ENCODE measurements at regions not wholly inside any gene's neighbourhood (a gene's known extent, or its start where the extent isn't known, plus 50 kb on each side); places are given as distances from the start of the nearest gene placed in this dataset.

- TF ChIP-seq, protein P1, sequence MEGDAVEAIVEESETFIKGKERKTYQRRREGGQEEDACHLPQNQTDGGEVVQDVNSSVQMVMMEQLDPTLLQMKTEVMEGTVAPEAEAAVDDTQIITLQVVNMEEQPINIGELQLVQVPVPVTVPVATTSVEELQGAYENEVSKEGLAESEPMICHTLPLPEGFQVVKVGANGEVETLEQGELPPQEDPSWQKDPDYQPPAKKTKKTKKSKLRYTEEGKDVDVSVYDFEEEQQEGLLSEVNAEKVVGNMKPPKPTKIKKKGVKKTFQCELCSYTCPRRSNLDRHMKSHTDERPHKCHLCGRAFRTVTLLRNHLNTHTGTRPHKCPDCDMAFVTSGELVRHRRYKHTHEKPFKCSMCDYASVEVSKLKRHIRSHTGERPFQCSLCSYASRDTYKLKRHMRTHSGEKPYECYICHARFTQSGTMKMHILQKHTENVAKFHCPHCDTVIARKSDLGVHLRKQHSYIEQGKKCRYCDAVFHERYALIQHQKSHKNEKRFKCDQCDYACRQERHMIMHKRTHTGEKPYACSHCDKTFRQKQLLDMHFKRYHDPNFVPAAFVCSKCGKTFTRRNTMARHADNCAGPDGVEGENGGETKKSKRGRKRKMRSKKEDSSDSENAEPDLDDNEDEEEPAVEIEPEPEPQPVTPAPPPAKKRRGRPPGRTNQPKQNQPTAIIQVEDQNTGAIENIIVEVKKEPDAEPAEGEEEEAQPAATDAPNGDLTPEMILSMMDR (IDR thresholded peaks at IDR 0.05) = no peak
- TF ChIP-seq EZH2 (IDR thresholded peaks at IDR 0.05; ENCODE audit: borderline replicate concordance, insufficient read depth, low read depth, low read length, poor library complexity, severe bottlenecking) = no peak
Measured at GRCh38 chr16:65244787-65245186, 122.9 kb upstream of the CDH11 start.
